ENCODE measurements at regions not wholly inside any gene's neighbourhood (a gene's known extent, or its start where the extent isn't known, plus 50 kb on each side); places are given as distances from the start of the nearest gene placed in this dataset.

DNA sequence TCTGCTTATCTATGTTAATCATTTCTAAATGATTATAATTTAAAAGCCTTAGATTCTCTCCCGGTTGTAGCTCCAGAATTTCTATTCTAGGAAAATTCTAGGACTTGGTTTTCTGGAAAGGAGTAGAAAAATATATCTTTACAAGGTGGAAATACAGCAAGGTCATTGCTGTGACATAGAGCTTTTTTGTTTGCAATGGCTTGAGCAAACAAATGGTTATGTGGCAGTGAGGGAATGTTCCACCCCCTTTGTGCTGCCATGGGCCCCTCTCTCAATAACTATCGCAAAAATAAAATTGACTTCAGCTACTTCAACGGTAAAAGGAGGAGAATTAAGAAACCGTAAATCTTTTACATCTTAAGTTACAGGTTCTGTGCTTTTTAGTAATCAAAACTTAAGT, 517.1 kb downstream of the EPHA3 start:
- no peaks in the 10 kb centered on the region for H3K27me3 ChIP-seq (ENCODE audit: insufficient read depth, poor library complexity, severe bottlenecking)
- TF ChIP-seq, protein P1, sequence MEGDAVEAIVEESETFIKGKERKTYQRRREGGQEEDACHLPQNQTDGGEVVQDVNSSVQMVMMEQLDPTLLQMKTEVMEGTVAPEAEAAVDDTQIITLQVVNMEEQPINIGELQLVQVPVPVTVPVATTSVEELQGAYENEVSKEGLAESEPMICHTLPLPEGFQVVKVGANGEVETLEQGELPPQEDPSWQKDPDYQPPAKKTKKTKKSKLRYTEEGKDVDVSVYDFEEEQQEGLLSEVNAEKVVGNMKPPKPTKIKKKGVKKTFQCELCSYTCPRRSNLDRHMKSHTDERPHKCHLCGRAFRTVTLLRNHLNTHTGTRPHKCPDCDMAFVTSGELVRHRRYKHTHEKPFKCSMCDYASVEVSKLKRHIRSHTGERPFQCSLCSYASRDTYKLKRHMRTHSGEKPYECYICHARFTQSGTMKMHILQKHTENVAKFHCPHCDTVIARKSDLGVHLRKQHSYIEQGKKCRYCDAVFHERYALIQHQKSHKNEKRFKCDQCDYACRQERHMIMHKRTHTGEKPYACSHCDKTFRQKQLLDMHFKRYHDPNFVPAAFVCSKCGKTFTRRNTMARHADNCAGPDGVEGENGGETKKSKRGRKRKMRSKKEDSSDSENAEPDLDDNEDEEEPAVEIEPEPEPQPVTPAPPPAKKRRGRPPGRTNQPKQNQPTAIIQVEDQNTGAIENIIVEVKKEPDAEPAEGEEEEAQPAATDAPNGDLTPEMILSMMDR (IDR thresholded peaks at IDR 0.05; ENCODE audit: insufficient read depth, low read length): no peak
- TF ChIP-seq, protein P2, sequence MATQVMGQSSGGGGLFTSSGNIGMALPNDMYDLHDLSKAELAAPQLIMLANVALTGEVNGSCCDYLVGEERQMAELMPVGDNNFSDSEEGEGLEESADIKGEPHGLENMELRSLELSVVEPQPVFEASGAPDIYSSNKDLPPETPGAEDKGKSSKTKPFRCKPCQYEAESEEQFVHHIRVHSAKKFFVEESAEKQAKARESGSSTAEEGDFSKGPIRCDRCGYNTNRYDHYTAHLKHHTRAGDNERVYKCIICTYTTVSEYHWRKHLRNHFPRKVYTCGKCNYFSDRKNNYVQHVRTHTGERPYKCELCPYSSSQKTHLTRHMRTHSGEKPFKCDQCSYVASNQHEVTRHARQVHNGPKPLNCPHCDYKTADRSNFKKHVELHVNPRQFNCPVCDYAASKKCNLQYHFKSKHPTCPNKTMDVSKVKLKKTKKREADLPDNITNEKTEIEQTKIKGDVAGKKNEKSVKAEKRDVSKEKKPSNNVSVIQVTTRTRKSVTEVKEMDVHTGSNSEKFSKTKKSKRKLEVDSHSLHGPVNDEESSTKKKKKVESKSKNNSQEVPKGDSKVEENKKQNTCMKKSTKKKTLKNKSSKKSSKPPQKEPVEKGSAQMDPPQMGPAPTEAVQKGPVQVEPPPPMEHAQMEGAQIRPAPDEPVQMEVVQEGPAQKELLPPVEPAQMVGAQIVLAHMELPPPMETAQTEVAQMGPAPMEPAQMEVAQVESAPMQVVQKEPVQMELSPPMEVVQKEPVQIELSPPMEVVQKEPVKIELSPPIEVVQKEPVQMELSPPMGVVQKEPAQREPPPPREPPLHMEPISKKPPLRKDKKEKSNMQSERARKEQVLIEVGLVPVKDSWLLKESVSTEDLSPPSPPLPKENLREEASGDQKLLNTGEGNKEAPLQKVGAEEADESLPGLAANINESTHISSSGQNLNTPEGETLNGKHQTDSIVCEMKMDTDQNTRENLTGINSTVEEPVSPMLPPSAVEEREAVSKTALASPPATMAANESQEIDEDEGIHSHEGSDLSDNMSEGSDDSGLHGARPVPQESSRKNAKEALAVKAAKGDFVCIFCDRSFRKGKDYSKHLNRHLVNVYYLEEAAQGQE (IDR thresholded peaks at IDR 0.05; ENCODE audit: insufficient replicate concordance, low read depth): no peak
- TF ChIP-seq SPI1 (IDR thresholded peaks at IDR 0.05; ENCODE audit: borderline replicate concordance, low read depth): no peak
- no peak for TF ChIP-seq GABPA (IDR thresholded peaks at IDR 0.05; ENCODE audit: low read depth)
- no peak for TF ChIP-seq POLR2AphosphoS5 (IDR thresholded peaks at IDR 0.05; ENCODE audit: low read depth)
- no peak overlapping the region for H3K27ac ChIP-seq (replicated peaks)
- DNase-seq (ENCODE audit: low read depth in 1 of 2, low spot score in 1 of 2): no peak
- no peak overlapping the region for H3K4me3 ChIP-seq (replicated peaks; ENCODE audit: insufficient read depth, low read length)

DNA sequence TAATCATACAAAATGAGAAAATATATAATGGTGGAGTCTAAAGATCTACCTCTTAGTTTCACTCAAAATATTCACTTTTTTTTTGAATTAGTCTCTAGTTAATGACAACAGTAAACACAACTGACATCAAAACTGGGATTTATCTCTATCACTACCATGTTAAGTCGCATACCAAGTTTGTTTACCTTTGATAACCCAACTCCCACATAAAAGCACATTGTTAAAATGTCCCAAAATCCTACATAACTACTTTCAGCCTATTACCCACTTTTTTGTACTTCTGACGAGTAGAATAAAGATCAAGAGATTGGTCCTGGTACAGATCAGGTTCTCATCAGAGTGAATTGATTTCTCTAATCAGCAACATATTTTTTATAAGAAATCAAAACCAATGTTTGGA, 518.5 kb downstream of the EPHA3 start:
- TF ChIP-seq GABPA (IDR thresholded peaks at IDR 0.05; ENCODE audit: low read depth): no peak
- TF ChIP-seq, protein P2 (IDR thresholded peaks at IDR 0.05; ENCODE audit: insufficient replicate concordance, low read depth): no peak
- no peak for TF ChIP-seq SPI1 (IDR thresholded peaks at IDR 0.05; ENCODE audit: borderline replicate concordance, low read depth)
- TF ChIP-seq POLR2AphosphoS5 (IDR thresholded peaks at IDR 0.05; ENCODE audit: low read depth): no peak
- TF ChIP-seq, protein P1 (IDR thresholded peaks at IDR 0.05; ENCODE audit: insufficient read depth, low read length): no peak
- Histone ChIP-seq H3K27ac (replicated peaks) (no peak overlapping the region), H3K4me3 (replicated peaks; ENCODE audit: insufficient read depth, low read length) (no peak overlapping the region), H3K27me3 (ENCODE audit: insufficient read depth, poor library complexity, severe bottlenecking) (no peaks in the 10 kb centered on the region)
- no peak for DNase-seq (ENCODE audit: low read depth in 1 of 2, low spot score in 1 of 2)

DNA sequence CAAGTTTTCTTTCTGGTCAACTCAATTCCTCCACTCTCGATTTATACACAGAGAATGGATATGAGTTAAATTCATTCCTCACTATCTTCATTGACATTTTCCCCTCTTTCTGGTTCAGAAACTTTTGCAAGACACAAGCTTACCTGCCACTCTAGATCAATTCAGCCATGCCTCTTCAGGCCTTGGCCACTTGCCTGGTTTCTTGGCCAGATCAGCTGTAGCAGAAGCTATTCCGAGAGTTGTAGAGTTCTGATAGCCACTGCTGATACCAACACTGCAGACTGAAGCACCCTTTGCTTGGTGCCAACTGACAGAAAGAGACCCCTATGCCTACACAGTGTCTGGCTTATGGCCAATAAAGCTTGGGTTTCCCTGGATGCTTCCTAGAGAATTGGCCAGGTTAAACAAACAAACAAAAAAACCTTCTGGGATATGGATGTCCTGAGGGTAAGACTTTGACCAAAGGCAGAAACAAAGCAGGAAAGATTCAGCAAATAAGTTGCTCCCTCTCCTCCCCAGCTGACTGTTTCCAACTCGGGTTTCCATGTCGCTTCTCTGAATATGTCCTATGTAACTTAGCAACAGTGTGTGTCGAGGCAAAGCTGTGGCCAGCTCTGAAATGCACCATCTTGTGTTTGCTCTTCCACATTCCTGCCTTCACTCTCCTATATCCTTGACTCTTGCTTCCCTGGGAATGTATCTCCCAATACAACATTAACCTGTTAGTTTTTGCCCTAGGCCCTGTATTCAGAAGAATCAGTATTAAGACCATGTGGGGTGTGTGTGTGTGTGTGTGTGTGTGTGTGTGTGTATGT, 521.6 kb downstream of the EPHA3 start:
- no peak overlapping the region for H3K27ac ChIP-seq (replicated peaks)
- TF ChIP-seq POLR2AphosphoS5 (IDR thresholded peaks at IDR 0.05; ENCODE audit: low read depth) (no peak), SPI1 (IDR thresholded peaks at IDR 0.05; ENCODE audit: borderline replicate concordance, low read depth) (no peak), GABPA (IDR thresholded peaks at IDR 0.05; ENCODE audit: low read depth) (no peak)
- TF ChIP-seq, protein P1 (IDR thresholded peaks at IDR 0.05; ENCODE audit: insufficient read depth, low read length): no peak
- TF ChIP-seq, protein P2 (IDR thresholded peaks at IDR 0.05; ENCODE audit: insufficient replicate concordance, low read depth): no peak

More for the DNA sequence above, 521.6 kb downstream of the EPHA3 start:
- Histone ChIP-seq H3K27me3 (ENCODE audit: insufficient read depth, poor library complexity, severe bottlenecking) (no peaks in the 10 kb centered on the region), H3K4me3 (replicated peaks; ENCODE audit: insufficient read depth, low read length) (no peak overlapping the region)
- DNase-seq (ENCODE audit: low read depth in 1 of 2, low spot score in 1 of 2): no peak
